ENCODE measurements at regions not wholly inside any gene's neighbourhood (a gene's known extent, or its start where the extent isn't known, plus 50 kb on each side); places are given as distances from the start of the nearest gene placed in this dataset.

DNA sequence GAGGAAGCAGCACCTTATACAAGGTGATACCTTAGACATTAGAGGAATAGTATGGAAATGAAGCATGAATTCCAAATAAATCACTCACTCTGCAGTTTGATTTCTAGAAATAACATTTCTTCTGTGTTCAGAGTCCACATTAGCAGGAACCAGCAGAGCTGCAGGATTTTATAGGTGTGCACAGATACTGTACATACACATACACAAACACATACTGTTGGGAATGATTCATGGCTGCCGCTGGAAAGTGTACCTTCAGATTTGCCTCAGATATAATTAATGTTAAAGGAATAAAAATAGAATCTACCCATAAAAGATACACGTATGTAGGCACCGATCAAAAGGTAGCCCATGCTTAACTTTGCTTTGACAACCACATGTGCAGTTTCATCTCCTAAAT lies 578.1 kb downstream of the CSNK1G3 start:
- no peak for DNase-seq

DNA sequence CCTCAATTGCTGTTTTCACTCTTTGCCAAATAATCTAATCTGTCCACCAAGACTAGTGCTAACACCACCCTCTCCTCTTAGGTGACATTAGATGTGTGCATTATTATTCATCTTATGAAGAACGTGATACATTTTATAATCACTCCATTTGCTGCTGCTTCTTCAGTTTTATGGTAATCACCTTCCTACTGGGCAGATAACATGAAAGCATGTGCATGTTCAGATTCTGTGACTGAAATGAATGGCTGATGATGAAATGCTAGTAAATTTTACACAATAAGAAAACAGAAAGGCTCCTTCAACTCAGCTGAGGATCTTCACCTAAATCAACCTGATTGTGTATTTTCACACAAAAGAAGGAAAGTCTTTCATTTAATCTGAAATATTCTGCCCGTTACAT lies 577.6 kb downstream of the CSNK1G3 start:
- DNase-seq = no peak

DNA sequence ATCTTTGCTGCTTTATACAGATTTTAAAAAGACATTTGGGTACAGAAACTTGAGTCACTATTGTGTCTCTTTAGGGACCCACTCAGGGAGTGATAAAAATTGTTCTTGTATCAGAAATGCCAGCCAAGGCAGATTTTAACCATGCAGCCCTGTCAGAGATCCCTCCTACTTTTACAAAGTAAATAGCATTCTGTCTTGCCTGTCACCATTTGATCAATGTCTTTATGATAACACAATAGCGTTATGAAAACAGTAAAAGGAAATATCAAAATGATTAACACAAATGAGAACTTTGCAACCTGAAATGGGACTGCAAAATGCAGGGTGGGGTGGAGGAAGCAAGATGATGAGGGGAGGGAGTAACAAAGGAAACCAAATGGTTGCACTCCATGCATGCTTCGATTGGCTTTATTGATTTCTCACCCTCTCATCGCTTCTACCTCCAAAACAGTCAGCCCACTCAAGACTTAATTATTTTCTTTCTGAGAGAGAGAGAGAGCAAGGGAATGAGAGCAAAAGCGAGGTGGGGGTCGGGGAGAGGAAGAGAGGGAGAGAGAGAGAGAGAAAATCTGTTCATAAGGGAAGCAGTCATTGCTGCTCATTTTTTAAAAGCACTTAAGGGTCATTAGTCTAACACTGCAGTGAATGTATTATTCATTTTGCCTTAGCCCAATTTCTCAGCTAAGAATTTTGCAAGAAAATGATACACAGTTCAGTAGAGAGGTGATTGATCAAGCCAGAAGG lies 576.5 kb downstream of the CSNK1G3 start:
- DNase-seq = no peak

DNA sequence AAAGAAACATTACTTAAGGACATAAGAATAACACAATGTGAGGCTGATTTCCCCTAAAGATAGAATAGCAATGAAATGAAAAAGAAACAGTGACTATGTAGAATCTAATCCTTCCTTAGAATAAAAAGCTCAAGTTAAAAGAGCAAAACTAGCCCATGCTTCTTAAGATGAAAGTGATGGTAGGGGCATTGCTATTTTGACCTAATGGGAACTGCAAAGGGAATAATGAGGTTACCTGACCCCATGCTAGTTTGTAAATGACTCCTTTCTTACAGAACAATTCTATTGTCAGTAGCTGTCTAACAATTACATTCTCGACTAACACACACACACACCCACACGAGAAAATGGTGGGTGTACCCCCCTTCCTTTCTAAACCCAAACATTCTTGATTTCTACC lies 575.8 kb downstream of the CSNK1G3 start:
- DNase-seq = no peak

DNA sequence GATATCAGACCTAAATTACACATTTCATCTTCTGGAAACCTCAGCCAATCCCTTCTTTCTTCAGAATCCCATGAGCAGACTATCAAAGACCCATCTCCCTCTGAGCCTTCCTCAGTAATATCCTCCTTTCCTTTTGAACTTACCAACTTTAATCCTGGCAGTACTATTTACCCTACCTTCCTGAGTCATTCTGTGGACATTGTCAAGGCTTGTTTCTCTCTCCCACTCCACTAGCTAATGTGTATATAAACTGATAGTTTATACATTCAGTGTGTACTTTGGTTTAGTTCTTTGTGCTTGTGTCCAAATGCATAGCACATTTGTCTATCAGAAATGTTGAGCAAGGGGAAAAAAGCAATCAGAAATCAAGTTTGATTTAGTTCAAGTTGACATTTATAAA lies 568.3 kb downstream of the CSNK1G3 start:
- DNase-seq = no peak

DNA sequence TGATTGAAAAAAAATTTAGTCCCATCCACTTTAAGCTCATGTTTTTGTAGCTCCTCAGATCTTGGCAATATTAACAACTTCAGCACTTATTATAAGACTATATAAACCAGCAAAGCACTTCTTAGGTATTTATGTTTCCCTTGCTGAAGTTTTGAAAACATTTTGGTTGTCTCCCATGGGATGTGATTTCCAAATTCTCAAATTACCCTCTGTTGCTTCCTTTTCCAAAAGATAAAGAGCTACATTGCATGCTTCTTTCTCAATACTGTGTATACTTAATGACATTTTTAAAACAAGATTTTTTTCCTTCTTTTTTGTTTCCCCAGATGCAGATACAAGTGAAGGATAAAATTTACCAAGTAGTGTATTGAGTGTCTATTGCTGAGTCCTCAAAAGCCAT lies 567.1 kb downstream of the CSNK1G3 start:
- no peak for DNase-seq

DNA sequence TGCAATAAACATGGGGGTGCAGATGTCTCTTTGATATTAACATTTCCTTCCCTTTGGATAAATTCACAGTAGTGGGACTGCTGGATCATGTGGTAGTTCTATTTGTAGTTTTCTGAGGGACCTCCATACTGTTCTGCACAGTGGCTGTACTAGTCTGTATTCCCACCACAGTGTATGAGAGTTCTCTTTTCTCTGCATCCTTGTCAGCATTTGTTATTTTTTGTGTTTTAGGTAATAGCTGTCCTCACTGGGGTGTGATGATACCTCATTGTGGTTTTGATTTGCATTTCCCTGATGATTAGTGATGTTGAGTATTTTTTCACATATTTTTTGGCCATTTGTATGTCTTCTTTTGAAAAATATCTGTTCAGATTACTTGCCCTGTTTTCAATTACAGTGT lies 562.5 kb downstream of the CSNK1G3 start:
- no peak for DNase-seq

DNA sequence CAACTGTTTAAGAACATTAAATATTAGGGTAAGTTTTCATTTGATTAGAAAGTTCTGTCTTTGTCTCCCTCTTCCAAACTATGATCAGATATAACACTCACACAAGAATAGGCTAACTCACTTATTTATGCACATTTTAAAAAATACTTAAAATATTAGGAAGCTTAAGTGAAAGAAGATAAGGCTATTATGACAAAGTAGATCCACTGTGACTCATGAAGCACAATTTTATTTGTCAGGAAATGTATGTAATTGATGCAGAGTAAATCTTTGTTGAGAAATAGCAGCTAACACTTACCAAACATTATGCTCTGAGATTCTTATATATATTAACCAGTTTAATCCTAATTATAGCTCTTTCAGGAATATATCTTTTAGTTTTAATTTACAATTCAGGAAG lies 560.6 kb downstream of the CSNK1G3 start:
- no peak for DNase-seq

DNA sequence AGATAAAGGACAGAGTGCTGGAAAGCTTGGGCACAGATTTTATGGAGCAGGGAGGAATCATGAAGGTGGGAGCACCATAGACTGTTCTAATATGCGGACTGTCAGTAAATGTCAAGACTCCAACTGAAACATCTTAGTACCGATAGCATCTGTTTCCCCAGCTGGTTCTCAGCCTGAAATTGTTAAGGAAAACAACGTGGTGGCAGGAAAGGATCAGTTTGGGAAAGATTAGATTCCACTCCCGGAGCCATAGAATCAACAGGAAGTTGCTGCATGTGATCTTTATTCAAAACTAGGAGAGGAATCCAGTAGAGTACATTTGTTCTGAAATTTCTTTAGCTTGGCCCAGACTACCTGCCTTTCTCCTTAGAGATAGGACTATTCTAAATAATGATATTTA lies 559.1 kb downstream of the CSNK1G3 start:
- DNase-seq = no peak

DNA sequence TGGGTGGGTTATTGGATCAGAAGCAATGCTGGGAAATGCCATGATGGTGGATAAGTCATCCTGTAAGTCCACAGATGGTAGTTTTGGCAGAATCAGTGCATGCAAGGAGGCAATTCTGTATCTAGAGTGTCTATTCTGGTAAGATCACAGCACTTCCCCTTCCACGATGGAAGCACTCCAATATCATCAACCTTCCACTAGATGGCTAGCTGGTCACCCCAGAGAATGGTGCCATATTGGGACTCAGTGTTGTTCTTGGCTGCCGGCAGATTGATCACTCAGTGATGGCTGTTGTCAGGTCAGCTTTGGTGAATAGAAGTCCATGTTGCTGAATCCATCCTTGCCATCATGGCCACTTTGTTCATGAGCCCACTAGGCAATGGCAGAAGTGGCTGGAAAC lies 553.5 kb downstream of the CSNK1G3 start:
- no peak for DNase-seq

DNA sequence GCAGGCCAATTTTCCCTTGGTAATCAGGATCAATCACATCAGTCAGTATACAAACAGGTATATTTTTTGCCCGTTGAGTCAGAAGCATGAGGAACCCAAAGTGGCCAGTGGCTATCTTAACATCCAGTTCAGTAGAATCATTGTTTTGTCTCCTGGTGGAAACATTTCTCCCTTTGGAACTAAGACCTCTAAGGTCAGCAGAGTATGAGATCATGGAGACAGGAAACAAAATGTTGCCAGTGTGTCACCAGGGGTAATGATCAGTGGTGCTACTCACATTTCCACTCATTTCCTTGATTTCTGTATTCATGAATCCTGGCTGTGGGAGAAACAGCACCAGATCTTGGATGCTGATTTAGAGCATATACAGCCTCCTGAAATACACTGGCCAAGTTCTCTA lies 553.0 kb downstream of the CSNK1G3 start:
- no peak for DNase-seq

DNA sequence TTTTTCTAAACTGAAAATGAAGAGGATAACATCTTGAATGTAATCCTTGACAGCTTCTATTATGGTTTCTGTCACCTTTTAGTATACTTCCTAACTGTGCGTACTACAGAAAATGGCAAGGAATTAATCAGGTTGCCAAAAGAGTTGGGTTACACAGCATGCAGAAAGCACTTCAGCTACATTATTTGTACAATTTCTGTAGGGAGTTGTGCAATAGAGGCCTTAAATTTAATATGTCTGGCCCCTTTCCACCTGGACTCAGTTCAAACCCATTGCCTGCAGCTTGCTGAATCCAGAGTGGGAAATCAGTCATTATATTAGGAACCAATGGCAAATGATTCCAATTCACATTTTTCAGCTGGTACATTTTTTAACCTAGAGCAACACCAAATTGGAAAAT lies 549.7 kb downstream of the CSNK1G3 start:
- DNase-seq = no peak

DNA sequence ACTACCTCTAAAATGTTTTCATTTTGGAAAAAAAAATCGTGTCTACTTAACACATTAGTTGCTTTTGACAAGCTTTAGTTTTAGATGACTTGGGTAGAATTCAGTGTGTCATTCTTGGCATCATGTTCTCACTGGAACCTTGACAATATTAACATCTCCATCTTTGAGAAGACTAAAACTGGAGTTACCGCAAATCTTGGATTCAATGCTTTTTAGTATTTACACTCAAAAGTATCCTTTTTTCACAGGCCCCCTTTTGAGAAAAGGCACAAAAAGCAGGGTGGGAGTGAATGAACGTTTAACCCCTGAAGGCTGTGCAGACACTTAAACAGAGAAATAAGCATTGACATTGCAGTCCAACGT lies 549.1 kb downstream of the CSNK1G3 start:
- no peak for DNase-seq

DNA sequence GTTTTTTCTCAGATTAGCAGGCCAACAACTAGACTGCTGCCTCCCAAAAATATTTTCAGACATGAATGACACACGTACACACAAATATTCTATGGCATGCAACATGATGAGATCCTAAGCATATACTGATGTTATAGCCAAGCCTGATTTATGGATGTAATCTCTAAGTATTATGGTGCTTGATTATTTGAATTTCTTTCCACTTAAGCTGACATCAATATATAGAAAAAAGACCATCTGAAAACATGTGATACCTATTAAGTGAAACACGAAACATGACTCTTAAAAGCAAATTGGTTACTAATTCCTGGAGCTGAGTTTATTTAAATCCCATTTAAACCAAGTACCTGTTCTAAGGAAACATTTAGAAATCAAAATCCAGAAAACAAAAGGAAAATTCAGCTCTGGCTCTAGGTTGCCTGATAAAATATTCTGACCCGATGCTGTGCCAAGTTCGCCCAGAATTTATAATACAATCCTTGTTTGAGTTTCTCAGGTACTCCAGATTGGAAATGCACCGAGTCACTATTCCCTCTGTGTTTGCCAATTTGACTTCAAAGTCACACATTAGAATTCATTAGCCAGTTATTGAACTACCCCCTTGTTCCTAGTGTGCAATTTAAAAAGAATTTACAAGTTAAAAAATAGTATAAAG lies 548.6 kb downstream of the CSNK1G3 start:
- no peak for DNase-seq

DNA sequence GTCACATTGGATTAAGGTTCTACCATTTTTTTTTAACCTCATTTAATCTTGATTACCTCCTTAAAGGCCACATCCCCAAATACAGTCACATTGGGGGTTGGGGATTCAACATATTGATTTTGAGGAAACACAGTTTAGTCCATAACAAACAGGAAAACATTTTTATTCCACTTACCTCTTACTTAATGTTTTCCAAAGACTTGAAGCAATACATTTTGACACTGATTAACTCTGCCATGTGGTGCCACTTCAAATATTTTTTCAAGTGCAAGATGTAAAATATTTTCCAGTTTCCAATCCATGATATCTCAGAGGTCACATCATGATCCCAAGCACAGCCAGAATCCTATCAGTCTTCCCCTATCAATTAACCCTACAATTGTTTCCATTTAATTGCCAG lies 548.0 kb downstream of the CSNK1G3 start:
- no peak for DNase-seq

DNA sequence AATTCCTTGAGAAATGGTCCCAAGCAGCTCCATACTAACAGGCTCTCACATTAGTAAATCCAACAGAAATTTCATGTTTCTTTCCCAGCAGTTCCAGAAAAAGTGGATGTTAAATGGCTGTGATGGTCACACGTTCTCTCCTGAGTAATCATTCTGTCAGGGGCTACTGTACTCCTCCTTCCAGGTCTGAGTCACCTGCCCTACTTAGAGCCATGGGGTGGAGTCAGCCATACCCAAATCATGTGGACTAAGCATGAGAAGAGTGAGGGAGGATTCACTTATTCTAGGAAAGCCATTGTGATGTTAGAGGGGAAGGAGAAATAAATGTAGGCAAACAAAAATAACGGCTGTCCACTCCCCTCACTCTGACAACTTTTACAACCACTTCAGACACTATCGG lies 547.2 kb downstream of the CSNK1G3 start:
- DNase-seq = no peak

DNA sequence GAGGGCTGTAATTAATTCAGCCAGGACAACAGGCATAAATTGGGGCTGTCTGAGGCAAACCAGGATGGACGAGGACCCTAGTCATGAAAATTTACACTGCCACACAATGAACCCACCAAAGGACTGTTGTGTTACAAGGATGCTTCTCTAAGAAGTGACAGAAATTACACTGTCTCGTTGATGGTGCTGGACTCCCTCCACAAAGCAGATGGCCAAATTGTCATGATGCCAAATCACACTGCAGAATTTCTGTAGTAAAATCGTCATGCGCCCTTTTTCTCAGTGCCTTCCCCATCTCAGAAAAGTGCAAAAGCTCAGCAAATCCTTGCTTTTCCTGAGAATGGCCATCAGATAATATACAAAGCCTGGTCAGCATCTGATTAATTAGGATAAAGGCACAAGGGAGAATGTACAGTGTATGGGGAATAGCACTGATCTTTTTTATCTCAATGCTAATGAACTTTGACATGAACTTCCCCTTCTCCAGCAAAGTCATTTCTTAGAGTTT lies 545.8 kb downstream of the CSNK1G3 start:
- peak in 24 of 56 donors; percentile 0 to 59 (median 20) for DNase-seq

DNA sequence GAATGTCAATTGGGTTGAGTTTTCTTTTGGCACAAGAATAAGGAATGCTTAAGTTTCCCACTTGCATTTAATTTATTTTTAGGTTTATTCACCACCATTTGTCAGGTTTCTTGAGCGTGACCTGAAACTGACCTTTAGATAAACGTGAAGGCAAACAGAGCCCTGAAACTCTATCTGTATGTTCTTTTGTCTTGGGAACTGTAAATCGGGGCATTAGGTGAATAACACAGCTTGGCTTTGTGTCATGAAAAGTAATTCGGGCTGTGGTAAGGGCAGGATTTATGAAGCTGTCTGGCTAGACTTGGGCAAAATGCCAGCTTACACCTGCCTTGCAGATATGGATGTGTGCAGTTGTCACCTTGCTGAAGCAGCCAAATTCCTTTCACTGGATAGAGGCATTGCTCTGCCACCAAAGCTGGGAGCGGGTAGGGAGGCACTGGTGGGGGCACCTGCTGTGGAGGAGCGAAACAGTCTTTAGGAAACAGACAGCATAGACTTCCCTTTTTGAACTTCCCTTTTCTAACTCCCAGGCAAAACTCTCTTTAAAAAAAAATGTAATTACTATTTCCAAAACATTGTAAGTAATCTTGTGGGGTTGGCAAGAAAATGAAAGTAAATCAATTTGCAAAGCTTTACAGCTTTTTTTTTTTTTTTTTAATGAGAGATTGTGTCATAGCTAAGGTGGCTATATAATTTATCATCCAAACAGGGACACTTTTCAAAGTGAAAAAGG lies 545.2 kb downstream of the CSNK1G3 start:
- peak in 20 of 56 donors; percentile 1 to 48 (median 8) for DNase-seq

DNA sequence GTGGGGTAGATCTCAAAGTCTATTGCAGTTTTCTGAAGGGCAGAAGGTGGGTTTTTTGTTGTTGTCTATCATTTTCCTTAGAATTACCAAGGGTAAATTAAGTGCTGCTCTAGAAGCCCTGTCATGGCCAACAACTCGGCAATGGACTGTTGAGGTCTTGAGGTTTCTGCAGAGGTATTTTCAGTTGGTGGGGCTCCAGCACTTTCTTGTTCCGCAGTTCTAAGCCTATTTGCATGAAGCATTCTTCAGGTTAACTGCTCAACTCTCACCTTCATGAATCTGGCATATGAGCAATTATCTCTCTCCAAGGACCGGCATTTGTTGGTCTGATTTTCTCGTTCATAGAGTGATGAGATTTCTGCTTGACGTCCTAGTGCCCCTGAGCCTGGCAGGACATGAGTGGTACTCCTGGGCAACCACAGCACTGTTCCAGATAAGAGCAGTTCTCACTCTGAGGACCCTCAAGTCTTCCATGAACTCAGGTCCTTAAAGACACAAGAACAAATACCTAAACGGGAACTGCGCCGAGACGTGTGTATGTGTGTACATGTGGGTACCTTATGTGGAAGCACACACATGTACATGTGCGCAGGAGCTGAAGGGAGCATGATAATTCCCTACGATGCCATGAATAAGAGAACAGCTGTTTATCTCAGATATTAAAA lies 544.5 kb downstream of the CSNK1G3 start:
- DNase-seq = no peak

DNA sequence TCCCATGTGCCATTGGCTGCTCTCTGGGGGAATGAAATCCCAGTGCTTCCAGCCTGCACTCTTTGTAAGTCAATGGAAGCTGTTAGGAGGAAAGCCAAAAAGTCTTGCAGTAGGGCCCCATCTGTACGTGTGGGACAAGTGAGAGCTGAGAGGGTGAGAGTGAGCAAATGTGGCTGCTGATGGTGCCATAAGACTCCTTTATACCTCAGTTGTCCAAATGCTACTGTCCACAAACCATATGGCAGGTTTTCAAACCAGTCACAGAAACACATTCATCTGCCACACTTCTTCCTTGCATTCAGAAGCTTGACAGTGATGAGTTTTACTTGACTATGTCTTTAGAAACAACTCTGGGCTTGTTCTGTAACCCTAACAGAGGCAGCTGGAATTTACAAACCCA lies 543.8 kb downstream of the CSNK1G3 start:
- no peak for DNase-seq

DNA sequence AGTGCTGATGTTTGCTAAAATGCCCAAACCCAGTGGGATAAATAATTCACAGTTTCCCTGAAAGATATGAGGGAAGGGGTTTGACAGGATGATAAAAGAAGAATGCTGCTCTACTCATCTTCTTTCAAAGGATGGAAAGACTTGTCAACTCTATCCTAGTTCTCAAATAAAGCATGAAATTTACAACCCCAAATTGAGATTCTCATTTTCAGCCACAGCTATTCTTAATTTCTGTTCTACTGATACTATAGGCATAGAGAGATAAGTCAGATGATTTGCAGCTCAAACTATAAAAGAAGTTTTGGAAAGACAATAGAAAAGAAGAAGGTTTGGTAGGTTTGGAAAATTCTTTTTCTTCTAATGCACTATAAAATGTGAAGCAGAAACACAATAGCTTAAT lies 542.6 kb downstream of the CSNK1G3 start:
- DNase-seq = no peak

DNA sequence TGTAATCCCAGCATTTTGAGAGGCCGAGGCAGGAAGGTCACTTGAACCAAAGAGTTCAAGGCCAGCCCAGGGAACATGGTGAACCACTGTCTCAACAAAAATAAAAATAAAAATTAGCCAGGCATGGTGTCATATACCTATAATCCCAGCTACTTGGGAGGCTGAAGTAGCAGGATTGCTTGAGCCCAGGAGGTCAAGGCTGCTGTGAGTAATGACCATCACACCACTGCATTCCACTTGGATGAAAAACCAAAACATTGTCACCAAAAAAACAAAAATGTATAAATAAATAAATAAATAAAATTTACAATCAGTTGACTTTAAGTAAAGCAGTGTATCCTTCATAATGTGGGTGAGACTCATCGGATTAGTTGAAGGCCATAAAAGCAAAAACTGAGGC lies 541.4 kb downstream of the CSNK1G3 start:
- no peak for DNase-seq
